Esophagus squamous epithelium (tissue), 5 donors: ENCODE measurements at regions not wholly inside any gene's neighbourhood (a gene's known extent, or its start where the extent isn't known, plus 50 kb on each side); places are given as distances from the start of the nearest gene placed in this dataset.
"Not testable (repeated sequence)": the region's sequence is repeated elsewhere in the genome, so short reads cannot be mapped to it uniquely, and the experiment has no call there.

ENCODE experiments used
- DNase-seq: peaks from one replicate; lab custom pipeline; 2025; lab: John Stamatoyannopoulos, UW
- H3K27ac ChIP-seq, 4 donors: fragments of 200-600 bp; sonication (generic); one replicate each; pipeline ENCODE4 v1.5.1; 2016 to 2019; ENCODE audit warnings: mild to moderate bottlenecking in 1 of 4
- H3K27me3 ChIP-seq, 4 donors: fragments of 200-600 bp; sonication (generic); 1 replicate in 3 of 4; 2 replicates in 1 of 4; pipeline versions ENCODE4 v1.5.1 to v1.6.0; 2017 to 2021; ENCODE audit warnings: antibody characterized with exemption in 1 of 4
- H3K36me3 ChIP-seq, 3 donors: fragments of 200-600 bp; sonication (generic); one replicate each; pipeline ENCODE4 v1.5.1; 2016 to 2019
- H3K4me1 ChIP-seq, 3 donors: fragments of 200-600 bp; sonication (generic); one replicate each; pipeline ENCODE4 v1.5.1; 2017 to 2019
- H3K4me3 ChIP-seq, 4 donors: fragments of 200-600 bp; sonication (generic); 1 replicate in 3 of 4; 2 replicates in 1 of 4; pipeline ENCODE4 v1.5.1; 2016 to 2019; ENCODE audit warnings: mild to moderate bottlenecking in 2 of 4, moderate library complexity in 1 of 4
- H3K9me3 ChIP-seq, 3 donors: fragments of 200-600 bp; sonication (generic); one replicate each; pipeline ENCODE4 v1.5.1; 2016 to 2019
- CTCF ChIP-seq, 6 experiments: fragments of 450-650 bp in 4 of 6; fragments of 200-600 bp in 2 of 6; sonication (generic) in 2 of 6; IDR thresholded peaks; one replicate each; pipeline ENCODE4 v1.5.1; 2016 to 2019; ENCODE audit warnings: antibody characterized with exemption in 6 of 6, mild to moderate bottlenecking in 4 of 6, moderate library complexity in 4 of 6
- POLR2A ChIP-seq, 4 donors: fragments of 450-650 bp; IDR thresholded peaks; one replicate each; pipeline ENCODE4 v1.6.1; 2017; ENCODE audit warnings: antibody characterized with exemption in 4 of 4, mild to moderate bottlenecking in 4 of 4, moderate library complexity in 3 of 4
- WGBS, 2 donors: methylation state at CpG; one replicate each; pipeline ENCODE4 v1.1.5; 2018; 5-methylcytosine and 5-hydroxymethylcytosine counted together
- intact Hi-C: fragments of 100-400 bp; cut with DNase I; formaldehyde crosslinking; loops from one replicate; pipeline ENCODE4 v1.15.0; 2022
- donor health status: DM: yes; HTN: yes; CAD: no.

GRCh38 chr7:49596701-49597491, 176.5 kb upstream of the VWC2 start:
- Histone ChIP-seq H3K9me3 (no peaks in the 10 kb centered on the region), H3K4me3 (no peak overlapping the region), H3K36me3 (no peaks in the 10 kb centered on the region), H3K4me1 (no peaks in the 10 kb centered on the region), H3K27me3 (no peaks in the 10 kb centered on the region), H3K27ac (no peak overlapping the region)
- DNase-seq, result no peak
- WGBS, 2 donors, result 71 to 78% methylated on average over 4 of the region's 4 CpGs
- no peak for TF ChIP-seq CTCF (IDR thresholded peaks at IDR 0.05)
- TF ChIP-seq POLR2A (IDR thresholded peaks at IDR 0.05), result no peak
- intact Hi-C loops, result no loop called here

GRCh38 chr7:49597805-49598204, 175.6 kb upstream of the VWC2 start:
- intact Hi-C loops, result no loop called here
- DNase-seq, result no peak
- H3K4me3 ChIP-seq, result no peak overlapping the region
- H3K27ac ChIP-seq, result no peak overlapping the region
- H3K4me1 ChIP-seq, result no peaks in the 10 kb centered on the region
- no peaks in the 10 kb centered on the region for H3K36me3 ChIP-seq
- H3K9me3 ChIP-seq, result no peaks in the 10 kb centered on the region
- H3K27me3 ChIP-seq, result no peaks in the 10 kb centered on the region
- 34 to 45% methylated on average over 3 of the region's 3 CpGs for WGBS, 2 donors
- no peak for TF ChIP-seq POLR2A (IDR thresholded peaks at IDR 0.05)
- no peak for TF ChIP-seq CTCF (IDR thresholded peaks at IDR 0.05)

- Histone ChIP-seq H3K4me1 (no peaks in the 10 kb centered on the region), H3K27ac (no peak overlapping the region), H3K4me3 (no peak overlapping the region), H3K36me3 (no peaks in the 10 kb centered on the region), H3K27me3 (no peaks in the 10 kb centered on the region), H3K9me3 (no peaks in the 10 kb centered on the region)
- intact Hi-C loops, result no loop called here
- TF ChIP-seq POLR2A (IDR thresholded peaks at IDR 0.05), result no peak
- no peak for TF ChIP-seq CTCF (IDR thresholded peaks at IDR 0.05)
- no peak for DNase-seq
- WGBS, 2 donors, result 84 to 86% methylated on average over 5 of the region's 5 CpGs
Measured at GRCh38 chr7:49611951-49612350, 161.5 kb upstream of the VWC2 start.

DNA sequence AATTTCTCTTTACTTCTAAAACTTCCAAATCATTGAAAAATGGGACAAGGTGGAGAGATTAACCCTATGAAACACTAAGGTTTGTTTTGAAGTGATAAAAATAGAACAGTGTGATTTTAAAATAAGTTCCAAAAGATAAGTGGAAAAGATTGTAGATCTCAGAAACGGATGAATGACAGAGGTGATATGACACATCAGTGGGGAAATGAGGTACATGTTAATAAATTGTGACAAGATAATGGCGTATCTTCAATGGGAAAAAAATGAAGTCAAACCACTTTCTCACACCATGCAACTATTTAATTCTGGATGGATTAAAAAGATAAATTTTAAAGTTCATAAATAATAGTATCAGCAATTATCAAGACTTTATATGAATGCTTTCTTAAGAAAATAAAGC, 159.7 kb upstream of the VWC2 start:
- Histone ChIP-seq H3K36me3 (no peaks in the 10 kb centered on the region), H3K27ac (no peak overlapping the region), H3K9me3 (no peaks in the 10 kb centered on the region), H3K27me3 (no peaks in the 10 kb centered on the region), H3K4me1 (no peaks in the 10 kb centered on the region), H3K4me3 (no peak overlapping the region)
- TF ChIP-seq CTCF (IDR thresholded peaks at IDR 0.05) (no peak), POLR2A (IDR thresholded peaks at IDR 0.05) (no peak)
- 60 to 93% methylated on average over 2 of the region's 2 CpGs for WGBS, 2 donors
- intact Hi-C loops, result no loop called here
- DNase-seq, result no peak

DNA sequence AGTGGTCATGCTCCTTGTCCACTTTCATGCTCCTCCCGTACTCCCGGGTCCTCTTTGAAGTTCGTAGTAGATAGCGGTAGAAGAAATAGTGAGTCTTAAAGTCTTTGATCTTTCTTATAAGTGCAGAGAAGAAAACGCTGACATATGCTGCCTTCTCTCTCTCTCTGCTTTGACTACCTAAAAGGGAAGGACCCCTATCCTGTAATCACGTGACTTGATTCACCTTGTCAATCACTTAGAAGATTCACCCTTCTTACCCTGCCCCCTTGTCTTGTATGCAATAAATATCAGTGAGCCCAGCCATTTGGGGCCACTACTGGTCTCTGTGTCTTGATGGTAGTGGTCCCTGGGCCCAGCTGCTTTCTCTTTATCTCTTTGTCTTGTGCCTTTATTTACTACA, 158.5 kb upstream of the VWC2 start:
- H3K27me3 ChIP-seq, H3K27ac ChIP-seq, H3K9me3 ChIP-seq, H3K4me1 ChIP-seq, intact Hi-C loops, H3K4me3 ChIP-seq, DNase-seq, H3K36me3 ChIP-seq: not testable (repeated sequence)
- WGBS, 2 donors, result 78 to 86% methylated on average over 6 of the region's 6 CpGs
